SK-N-SH treated with all-trans-retinoic acid at 6 μM for 48 hours (cell line): ENCODE measurements at regions not wholly inside any gene's neighbourhood (a gene's known extent, or its start where the extent isn't known, plus 50 kb on each side); places are given as distances from the start of the nearest gene placed in this dataset.
A peak's percentile ranks its signal among the peaks of the same experiment; 100 is the strongest.
"Not testable (repeated sequence)": the region's sequence is repeated elsewhere in the genome, so short reads cannot be mapped to it uniquely, and the experiment has no call there.

ENCODE experiments used
- ATAC-seq: fragments of 200-7000 bp; cut with Tn5 transposase; 3 replicates; pipeline ENCODE4 v1.9.1; 2020; ENCODE audit warnings: mild to moderate bottlenecking, moderate library complexity
- ARNTL ChIP-seq: fragments of 450-650 bp; formaldehyde crosslinking; IDR thresholded peaks from 2 replicates; pipeline ENCODE4 v1.5.0; 2020; ENCODE audit warnings: low read depth, mild to moderate bottlenecking, moderate library complexity, borderline replicate concordance
- BACH2 ChIP-seq: fragments of 250-450 bp; sonication (Bioruptor Pico); IDR thresholded peaks from 2 replicates; pipeline ENCODE4 v1.9.0; 2021; ENCODE audit warnings: mild to moderate bottlenecking, borderline replicate concordance
- CSDC2 ChIP-seq: fragments of 250-450 bp; sonication (Bioruptor Pico); IDR thresholded peaks from 2 replicates; pipeline ENCODE4 v1.5.0; 2020; ENCODE audit warnings: mild to moderate bottlenecking, moderate library complexity
- ESRRG ChIP-seq: fragments of 250-450 bp; sonication (Bioruptor Pico); IDR thresholded peaks from 2 replicates; pipeline ENCODE4 v1.6.1; 2021; ENCODE audit warnings: mild to moderate bottlenecking
- GLIS3 ChIP-seq: fragments of 250-450 bp; sonication (Bioruptor Pico); IDR thresholded peaks from 2 replicates; pipeline ENCODE4 v1.5.0; 2020; ENCODE audit warnings: mild to moderate bottlenecking, moderate library complexity
- OSR1 ChIP-seq: fragments of 250-450 bp; sonication (Bioruptor Pico); IDR thresholded peaks from 2 replicates; pipeline ENCODE4 v1.8.0; 2022; ENCODE audit warnings: moderate library complexity, mild to moderate bottlenecking, inconsistent platforms
- PATZ1 ChIP-seq: fragments of 250-450 bp; sonication (Bioruptor Pico); IDR thresholded peaks from 2 replicates; pipeline ENCODE4 v1.8.0; 2020; ENCODE audit warnings: mild to moderate bottlenecking, moderate library complexity, borderline replicate concordance
- POU6F1 ChIP-seq: fragments of 250-450 bp; sonication (Bioruptor Pico); IDR thresholded peaks from 2 replicates; pipeline ENCODE4 v1.8.0; 2021; ENCODE audit warnings: low read depth, mild to moderate bottlenecking, moderate library complexity, borderline replicate concordance
- PPARA ChIP-seq: fragments of 250-450 bp; sonication (Bioruptor Pico); IDR thresholded peaks from 2 replicates; pipeline ENCODE4 v1.5.0; 2020; ENCODE audit warnings: mild to moderate bottlenecking, borderline replicate concordance
- RARB ChIP-seq: fragments of 250-450 bp; sonication (Bioruptor Pico); IDR thresholded peaks from 2 replicates; pipeline ENCODE4 v1.8.0; 2021; ENCODE audit warnings: mild to moderate bottlenecking, moderate library complexity
- TCF4 ChIP-seq: fragments of 250-450 bp; sonication (Bioruptor Pico); IDR thresholded peaks from 2 replicates; pipeline ENCODE4 v1.8.0; 2021; ENCODE audit warnings: mild to moderate bottlenecking, moderate library complexity, borderline replicate concordance
- TOX ChIP-seq: fragments of 250-450 bp; sonication (Bioruptor Pico); IDR thresholded peaks from 2 replicates; pipeline ENCODE4 v1.8.0; 2021; ENCODE audit warnings: mild to moderate bottlenecking, moderate library complexity, borderline replicate concordance
- ZC3H10 ChIP-seq: fragments of 250-450 bp; sonication (Bioruptor Pico); IDR thresholded peaks from 2 replicates; pipeline ENCODE4 v1.5.1; 2021; ENCODE audit warnings: mild to moderate bottlenecking, moderate library complexity
- ZFP3 ChIP-seq: fragments of 250-450 bp; sonication (Bioruptor Pico); IDR thresholded peaks from 2 replicates; pipeline ENCODE4 v1.5.0; 2020; ENCODE audit warnings: mild to moderate bottlenecking, moderate library complexity
- ZFP30 ChIP-seq: fragments of 450-650 bp; formaldehyde crosslinking; IDR thresholded peaks from 2 replicates; pipeline ENCODE4 v1.5.0; 2022; ENCODE audit warnings: mild to moderate bottlenecking, moderate library complexity
- ZNF565 ChIP-seq: fragments of 450-650 bp; formaldehyde crosslinking; conservative IDR thresholded peaks from 2 replicates; pipeline ENCODE4 v1.5.0; 2020; ENCODE audit warnings: low read depth, mild to moderate bottlenecking, moderate library complexity
- ZNF8 ChIP-seq: fragments of 450-650 bp; formaldehyde crosslinking; IDR thresholded peaks from 2 replicates; pipeline ENCODE4 v1.5.0; 2020; ENCODE audit warnings: mild to moderate bottlenecking, moderate library complexity
- TF ChIP-seq, protein P1 (sequence below): fragments of 250-450 bp; sonication (Bioruptor Pico); IDR thresholded peaks from 2 replicates; pipeline ENCODE4 v1.5.1; 2020; ENCODE audit warnings: low read depth, mild to moderate bottlenecking, moderate library complexity
- TF ChIP-seq, protein P2 (sequence below): fragments of 250-450 bp; sonication (Bioruptor Pico); IDR thresholded peaks from 2 replicates; pipeline ENCODE4 v1.5.0; 2020; ENCODE audit warnings: mild to moderate bottlenecking, moderate library complexity

GRCh38 chr15:62250978-62251377 lies 85.9 kb upstream of the C2CD4B start (continued):
- no peak for TF ChIP-seq ARNTL
- TF ChIP-seq, protein P1, sequence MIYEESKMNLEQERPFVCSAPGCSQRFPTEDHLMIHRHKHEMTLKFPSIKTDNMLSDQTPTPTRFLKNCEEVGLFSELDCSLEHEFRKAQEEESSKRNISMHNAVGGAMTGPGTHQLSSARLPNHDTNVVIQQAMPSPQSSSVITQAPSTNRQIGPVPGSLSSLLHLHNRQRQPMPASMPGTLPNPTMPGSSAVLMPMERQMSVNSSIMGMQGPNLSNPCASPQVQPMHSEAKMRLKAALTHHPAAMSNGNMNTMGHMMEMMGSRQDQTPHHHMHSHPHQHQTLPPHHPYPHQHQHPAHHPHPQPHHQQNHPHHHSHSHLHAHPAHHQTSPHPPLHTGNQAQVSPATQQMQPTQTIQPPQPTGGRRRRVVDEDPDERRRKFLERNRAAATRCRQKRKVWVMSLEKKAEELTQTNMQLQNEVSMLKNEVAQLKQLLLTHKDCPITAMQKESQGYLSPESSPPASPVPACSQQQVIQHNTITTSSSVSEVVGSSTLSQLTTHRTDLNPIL (CRISPR knock-in tag), result no peak
- TF ChIP-seq CSDC2 (CRISPR knock-in tag), result no peak
- no peak for TF ChIP-seq POU6F1
- TF ChIP-seq, all 23 proteins: peak for 0

DNA sequence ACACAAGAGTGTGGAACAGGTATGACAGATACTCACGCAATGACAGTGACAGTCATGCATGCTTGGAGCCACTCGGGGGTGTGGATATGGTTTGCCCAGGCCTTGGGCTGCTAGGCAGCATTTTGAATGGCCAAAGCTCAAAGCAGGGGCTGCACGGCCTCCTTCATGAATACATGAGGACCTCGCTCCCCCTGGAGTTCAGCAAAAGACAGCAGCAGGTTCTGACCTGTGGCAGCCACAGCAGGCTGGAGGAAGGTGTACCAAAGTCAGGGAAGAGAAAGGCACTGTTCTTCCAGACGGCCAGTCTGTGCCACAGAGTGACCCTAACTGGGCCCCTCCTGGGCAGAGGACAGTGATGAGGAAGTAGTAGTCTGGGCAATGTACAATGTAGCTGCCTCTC lies 88.2 kb upstream of the C2CD4B start:
- TF ChIP-seq GLIS3 (CRISPR knock-in tag) (no peak), PPARA (no peak), ZNF565 (CRISPR knock-in tag) (no peak), POU6F1 (no peak), ESRRG (CRISPR knock-in tag) (no peak), PATZ1 (CRISPR knock-in tag) (no peak), ARNTL (no peak), ZFP3 (CRISPR knock-in tag) (no peak), RARB (CRISPR knock-in tag) (no peak), BACH2 (CRISPR knock-in tag) (no peak), TCF4 (CRISPR knock-in tag) (no peak), CSDC2 (CRISPR knock-in tag) (no peak), OSR1 (no peak), ZNF8 (CRISPR knock-in tag) (no peak), ZC3H10 (CRISPR knock-in tag) (no peak), ZFP30 (no peak)
- TF ChIP-seq, protein P2, sequence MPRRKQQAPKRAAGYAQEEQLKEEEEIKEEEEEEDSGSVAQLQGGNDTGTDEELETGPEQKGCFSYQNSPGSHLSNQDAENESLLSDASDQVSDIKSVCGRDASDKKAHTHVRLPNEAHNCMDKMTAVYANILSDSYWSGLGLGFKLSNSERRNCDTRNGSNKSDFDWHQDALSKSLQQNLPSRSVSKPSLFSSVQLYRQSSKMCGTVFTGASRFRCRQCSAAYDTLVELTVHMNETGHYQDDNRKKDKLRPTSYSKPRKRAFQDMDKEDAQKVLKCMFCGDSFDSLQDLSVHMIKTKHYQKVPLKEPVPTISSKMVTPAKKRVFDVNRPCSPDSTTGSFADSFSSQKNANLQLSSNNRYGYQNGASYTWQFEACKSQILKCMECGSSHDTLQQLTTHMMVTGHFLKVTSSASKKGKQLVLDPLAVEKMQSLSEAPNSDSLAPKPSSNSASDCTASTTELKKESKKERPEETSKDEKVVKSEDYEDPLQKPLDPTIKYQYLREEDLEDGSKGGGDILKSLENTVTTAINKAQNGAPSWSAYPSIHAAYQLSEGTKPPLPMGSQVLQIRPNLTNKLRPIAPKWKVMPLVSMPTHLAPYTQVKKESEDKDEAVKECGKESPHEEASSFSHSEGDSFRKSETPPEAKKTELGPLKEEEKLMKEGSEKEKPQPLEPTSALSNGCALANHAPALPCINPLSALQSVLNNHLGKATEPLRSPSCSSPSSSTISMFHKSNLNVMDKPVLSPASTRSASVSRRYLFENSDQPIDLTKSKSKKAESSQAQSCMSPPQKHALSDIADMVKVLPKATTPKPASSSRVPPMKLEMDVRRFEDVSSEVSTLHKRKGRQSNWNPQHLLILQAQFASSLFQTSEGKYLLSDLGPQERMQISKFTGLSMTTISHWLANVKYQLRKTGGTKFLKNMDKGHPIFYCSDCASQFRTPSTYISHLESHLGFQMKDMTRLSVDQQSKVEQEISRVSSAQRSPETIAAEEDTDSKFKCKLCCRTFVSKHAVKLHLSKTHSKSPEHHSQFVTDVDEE (CRISPR knock-in tag), result no peak
- TF ChIP-seq, protein P1 (CRISPR knock-in tag), result no peak
- ATAC-seq, result peak; percentile 20; the same call in 2 of the 3 replicates

DNA sequence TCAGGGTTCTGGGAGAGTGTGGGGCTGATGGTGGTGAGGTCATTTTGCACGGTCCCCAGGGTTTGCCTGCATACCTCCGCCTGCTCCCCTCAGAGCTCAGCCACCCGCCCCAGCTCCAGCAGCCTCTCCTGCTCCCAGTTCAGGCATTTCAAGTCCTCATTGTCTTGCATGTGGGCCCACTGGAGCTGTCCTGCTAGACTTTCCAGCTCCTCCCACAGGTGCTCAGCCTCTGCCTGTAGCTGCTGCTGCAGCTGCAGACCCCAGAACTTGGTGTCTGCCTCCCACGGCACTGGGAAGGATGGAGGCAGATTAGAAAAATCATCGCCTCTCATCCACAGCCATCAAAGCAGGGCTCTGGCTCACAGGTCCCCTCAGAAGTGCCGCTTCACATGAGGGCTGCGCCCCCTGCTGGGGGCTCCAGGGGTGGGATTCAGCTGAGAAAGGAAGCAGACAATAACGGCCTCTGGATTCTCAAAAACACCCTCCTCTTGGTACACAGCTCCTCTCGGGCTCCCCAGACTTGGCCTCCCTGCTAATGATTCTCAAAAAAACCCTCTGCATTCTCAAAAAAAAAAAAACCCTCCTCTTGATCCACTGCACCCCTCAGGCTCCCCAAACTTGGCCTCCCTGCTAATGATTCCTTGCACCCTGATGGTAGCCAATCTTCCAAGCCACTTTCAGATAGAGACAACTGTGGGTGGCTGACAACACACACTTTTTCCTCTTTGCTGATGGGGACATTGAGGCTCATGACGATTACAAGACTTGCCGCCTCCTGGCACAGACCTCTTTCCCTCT lies 89.3 kb upstream of the C2CD4B start:
- no peak for TF ChIP-seq ZFP30
- TF ChIP-seq TOX (CRISPR knock-in tag), result no peak
- TF ChIP-seq ZFP3 (CRISPR knock-in tag), result no peak
- no peak for TF ChIP-seq PPARA
- no peak for TF ChIP-seq OSR1
- peak; percentile 93 for ATAC-seq

- not testable (repeated sequence) for ATAC-seq
Measured at GRCh38 chr15:62256430-62256829, 91.3 kb upstream of the C2CD4B start.
